ENCODE measurements at regions not wholly inside any gene's neighbourhood (a gene's known extent, or its start where the extent isn't known, plus 50 kb on each side); places are given as distances from the start of the nearest gene placed in this dataset.

DNA sequence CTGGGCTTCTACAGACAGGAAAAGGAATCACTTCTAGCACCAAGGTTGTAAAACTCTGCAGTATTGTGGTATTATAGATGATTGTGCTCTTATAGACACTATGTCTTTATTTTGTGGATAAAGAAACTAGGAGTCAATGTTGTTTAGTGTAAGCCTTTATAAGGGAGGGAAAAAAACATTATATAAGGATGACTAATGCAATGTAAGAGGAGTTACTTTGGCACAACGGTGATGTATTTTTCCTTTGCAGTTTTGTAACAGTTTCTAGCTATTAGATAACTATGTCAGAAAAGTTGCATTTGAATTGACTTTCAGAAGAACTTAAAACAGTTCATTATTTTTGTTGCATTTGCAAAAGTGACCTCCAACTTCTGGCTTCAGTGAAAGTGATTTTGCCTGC, 545.4 kb downstream of the CCDC85A start:
- ChIA-PET POLR2A (no interaction called here), CTCF (ENCODE audit: low intra/inter-chr PET ratio, low total read pairs) (no interaction called here)
- H3K4me3 ChIP-seq (replicated peaks in 1 of 3; ENCODE audit: insufficient read depth in 1 of 3, low read depth in 2 of 3, low read length in 3 of 3), result no peak overlapping the region
- intact Hi-C loops (cut with micrococcal nuclease; ENCODE audit: unreplicated experiment) (no loop called here), in situ Hi-C loops (cut with HindIII; ENCODE audit: extremely low pct_ligation_motif_present, low pct_unique_long_range_greater_than_20kb) (no loop called here)
- WGBS (ENCODE audit: low lambda C conversion rate), result 0% methylated on average over 1 of the region's 1 CpG
- TF ChIP-seq HNF4A (CRISPR knock-in tag; IDR thresholded peaks at IDR 0.05) (no peak), ZSCAN21 (CRISPR knock-in tag; IDR thresholded peaks at IDR 0.05; ENCODE audit: borderline replicate concordance) (no peak), ZFP82 (CRISPR knock-in tag; IDR thresholded peaks at IDR 0.05; ENCODE audit: borderline replicate concordance) (no peak), HOXA3 (CRISPR knock-in tag; IDR thresholded peaks at IDR 0.05) (no peak), ZNF282 (IDR thresholded peaks at IDR 0.05; ENCODE audit: partially characterized antibody) (no peak), ZNF296 (CRISPR knock-in tag; conservative IDR thresholded peaks at IDR 0.05) (no peak)
- TF ChIP-seq, protein P1, sequence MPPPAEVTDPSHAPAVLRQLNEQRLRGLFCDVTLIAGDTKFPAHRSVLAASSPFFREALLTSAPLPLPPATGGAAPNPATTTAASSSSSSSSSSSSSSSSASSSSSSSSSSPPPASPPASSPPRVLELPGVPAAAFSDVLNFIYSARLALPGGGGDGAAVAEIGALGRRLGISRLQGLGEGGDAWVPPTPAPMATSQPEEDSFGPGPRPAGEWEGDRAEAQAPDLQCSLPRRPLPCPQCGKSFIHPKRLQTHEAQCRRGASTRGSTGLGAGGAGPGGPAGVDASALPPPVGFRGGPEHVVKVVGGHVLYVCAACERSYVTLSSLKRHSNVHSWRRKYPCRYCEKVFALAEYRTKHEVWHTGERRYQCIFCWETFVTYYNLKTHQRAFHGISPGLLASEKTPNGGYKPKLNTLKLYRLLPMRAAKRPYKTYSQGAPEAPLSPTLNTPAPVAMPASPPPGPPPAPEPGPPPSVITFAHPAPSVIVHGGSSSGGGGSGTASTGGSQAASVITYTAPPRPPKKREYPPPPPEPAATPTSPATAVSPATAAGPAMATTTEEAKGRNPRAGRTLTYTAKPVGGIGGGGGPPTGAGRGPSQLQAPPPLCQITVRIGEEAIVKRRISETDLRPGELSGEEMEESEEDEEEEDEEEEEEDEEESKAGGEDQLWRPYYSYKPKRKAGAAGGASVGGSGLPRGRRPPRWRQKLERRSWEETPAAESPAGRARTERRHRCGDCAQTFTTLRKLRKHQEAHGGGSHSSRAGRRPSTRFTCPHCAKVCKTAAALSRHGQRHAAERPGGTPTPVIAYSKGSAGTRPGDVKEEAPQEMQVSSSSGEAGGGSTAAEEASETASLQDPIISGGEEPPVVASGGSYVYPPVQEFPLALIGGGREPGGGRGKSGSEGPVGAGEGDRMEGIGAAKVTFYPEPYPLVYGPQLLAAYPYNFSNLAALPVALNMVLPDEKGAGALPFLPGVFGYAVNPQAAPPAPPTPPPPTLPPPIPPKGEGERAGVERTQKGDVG (CRISPR knock-in tag; IDR thresholded peaks at IDR 0.05; ENCODE audit: borderline replicate concordance), result no peak
- TF ChIP-seq, protein P2, sequence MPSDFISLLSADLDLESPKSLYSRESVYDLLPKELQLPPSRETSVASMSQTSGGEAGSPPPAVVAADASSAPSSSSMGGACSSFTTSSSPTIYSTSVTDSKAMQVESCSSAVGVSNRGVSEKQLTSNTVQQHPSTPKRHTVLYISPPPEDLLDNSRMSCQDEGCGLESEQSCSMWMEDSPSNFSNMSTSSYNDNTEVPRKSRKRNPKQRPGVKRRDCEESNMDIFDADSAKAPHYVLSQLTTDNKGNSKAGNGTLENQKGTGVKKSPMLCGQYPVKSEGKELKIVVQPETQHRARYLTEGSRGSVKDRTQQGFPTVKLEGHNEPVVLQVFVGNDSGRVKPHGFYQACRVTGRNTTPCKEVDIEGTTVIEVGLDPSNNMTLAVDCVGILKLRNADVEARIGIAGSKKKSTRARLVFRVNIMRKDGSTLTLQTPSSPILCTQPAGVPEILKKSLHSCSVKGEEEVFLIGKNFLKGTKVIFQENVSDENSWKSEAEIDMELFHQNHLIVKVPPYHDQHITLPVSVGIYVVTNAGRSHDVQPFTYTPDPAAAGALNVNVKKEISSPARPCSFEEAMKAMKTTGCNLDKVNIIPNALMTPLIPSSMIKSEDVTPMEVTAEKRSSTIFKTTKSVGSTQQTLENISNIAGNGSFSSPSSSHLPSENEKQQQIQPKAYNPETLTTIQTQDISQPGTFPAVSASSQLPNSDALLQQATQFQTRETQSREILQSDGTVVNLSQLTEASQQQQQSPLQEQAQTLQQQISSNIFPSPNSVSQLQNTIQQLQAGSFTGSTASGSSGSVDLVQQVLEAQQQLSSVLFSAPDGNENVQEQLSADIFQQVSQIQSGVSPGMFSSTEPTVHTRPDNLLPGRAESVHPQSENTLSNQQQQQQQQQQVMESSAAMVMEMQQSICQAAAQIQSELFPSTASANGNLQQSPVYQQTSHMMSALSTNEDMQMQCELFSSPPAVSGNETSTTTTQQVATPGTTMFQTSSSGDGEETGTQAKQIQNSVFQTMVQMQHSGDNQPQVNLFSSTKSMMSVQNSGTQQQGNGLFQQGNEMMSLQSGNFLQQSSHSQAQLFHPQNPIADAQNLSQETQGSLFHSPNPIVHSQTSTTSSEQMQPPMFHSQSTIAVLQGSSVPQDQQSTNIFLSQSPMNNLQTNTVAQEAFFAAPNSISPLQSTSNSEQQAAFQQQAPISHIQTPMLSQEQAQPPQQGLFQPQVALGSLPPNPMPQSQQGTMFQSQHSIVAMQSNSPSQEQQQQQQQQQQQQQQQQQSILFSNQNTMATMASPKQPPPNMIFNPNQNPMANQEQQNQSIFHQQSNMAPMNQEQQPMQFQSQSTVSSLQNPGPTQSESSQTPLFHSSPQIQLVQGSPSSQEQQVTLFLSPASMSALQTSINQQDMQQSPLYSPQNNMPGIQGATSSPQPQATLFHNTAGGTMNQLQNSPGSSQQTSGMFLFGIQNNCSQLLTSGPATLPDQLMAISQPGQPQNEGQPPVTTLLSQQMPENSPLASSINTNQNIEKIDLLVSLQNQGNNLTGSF (CRISPR knock-in tag; IDR thresholded peaks at IDR 0.05), result no peak
- TF ChIP-seq, protein P3, sequence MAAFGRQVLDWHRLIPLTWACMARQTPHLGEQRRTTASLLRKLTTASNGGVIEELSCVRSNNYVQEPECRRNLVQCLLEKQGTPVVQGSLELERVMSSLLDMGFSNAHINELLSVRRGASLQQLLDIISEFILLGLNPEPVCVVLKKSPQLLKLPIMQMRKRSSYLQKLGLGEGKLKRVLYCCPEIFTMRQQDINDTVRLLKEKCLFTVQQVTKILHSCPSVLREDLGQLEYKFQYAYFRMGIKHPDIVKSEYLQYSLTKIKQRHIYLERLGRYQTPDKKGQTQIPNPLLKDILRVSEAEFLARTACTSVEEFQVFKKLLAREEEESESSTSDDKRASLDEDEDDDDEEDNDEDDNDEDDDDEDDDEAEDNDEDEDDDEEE (CRISPR knock-in tag; IDR thresholded peaks at IDR 0.05), result no peak
- TF ChIP-seq, protein P4, sequence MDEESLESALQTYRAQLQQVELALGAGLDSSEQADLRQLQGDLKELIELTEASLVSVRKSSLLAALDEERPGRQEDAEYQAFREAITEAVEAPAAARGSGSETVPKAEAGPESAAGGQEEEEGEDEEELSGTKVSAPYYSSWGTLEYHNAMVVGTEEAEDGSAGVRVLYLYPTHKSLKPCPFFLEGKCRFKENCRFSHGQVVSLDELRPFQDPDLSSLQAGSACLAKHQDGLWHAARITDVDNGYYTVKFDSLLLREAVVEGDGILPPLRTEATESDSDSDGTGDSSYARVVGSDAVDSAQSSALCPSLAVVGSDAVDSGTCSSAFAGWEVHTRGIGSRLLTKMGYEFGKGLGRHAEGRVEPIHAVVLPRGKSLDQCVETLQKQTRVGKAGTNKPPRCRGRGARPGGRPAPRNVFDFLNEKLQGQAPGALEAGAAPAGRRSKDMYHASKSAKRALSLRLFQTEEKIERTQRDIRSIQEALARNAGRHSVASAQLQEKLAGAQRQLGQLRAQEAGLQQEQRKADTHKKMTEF (CRISPR knock-in tag; IDR thresholded peaks at IDR 0.05), result no peak
- TF ChIP-seq, protein P5, sequence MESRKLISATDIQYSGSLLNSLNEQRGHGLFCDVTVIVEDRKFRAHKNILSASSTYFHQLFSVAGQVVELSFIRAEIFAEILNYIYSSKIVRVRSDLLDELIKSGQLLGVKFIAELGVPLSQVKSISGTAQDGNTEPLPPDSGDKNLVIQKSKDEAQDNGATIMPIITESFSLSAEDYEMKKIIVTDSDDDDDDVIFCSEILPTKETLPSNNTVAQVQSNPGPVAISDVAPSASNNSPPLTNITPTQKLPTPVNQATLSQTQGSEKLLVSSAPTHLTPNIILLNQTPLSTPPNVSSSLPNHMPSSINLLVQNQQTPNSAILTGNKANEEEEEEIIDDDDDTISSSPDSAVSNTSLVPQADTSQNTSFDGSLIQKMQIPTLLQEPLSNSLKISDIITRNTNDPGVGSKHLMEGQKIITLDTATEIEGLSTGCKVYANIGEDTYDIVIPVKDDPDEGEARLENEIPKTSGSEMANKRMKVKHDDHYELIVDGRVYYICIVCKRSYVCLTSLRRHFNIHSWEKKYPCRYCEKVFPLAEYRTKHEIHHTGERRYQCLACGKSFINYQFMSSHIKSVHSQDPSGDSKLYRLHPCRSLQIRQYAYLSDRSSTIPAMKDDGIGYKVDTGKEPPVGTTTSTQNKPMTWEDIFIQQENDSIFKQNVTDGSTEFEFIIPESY (CRISPR knock-in tag; IDR thresholded peaks at IDR 0.05), result no peak
- no peaks in the 10 kb centered on the region for H4K20me1 ChIP-seq (ENCODE audit: insufficient read depth, low read length)
- no peaks in the 10 kb centered on the region for H3K79me2 ChIP-seq (ENCODE audit: insufficient read depth, low read length)
- H3K27ac ChIP-seq (ENCODE audit: extremely low read length, insufficient read depth, low read length), result no peak overlapping the region
- ATAC-seq, result no peak
- H3K9ac ChIP-seq (ENCODE audit: insufficient read depth, low read depth, low read length), result no peak overlapping the region
- H3K4me1 ChIP-seq (ENCODE audit: insufficient read depth, low read length), result no peaks in the 10 kb centered on the region
- DNase-seq (ENCODE audit: low spot score), result no peak
- peaks cover 78% of the 10 kb centered on the region for H3K9me3 ChIP-seq (ENCODE audit: low read length)
- BruUV-seq (replicated peaks), result no TSS peak
- H2AFZ ChIP-seq (ENCODE audit: low read length), result no peak overlapping the region
- no peak for FAIRE-seq
- no peaks in the 10 kb centered on the region for H3K27me3 ChIP-seq (ENCODE audit: control insufficient read depth in 1 of 2, insufficient read depth in 2 of 2, low read length in 2 of 2)
- H3K36me3 ChIP-seq (replicated peaks in 1 of 2; ENCODE audit: control insufficient read depth in 1 of 2, insufficient read depth in 2 of 2, low read length in 2 of 2), result no peaks in the 10 kb centered on the region
- H3K4me2 ChIP-seq (ENCODE audit: low read depth, low read length), result no peak overlapping the region
